ENCODE measurements at regions not wholly inside any gene's neighbourhood (a gene's known extent, or its start where the extent isn't known, plus 50 kb on each side); places are given as distances from the start of the nearest gene placed in this dataset.

- DNase-seq: peak in 1 of 35 experiments; percentile 18
- peak in 3 of 4 experiments; percentile 30 to 42 (median 31) for ATAC-seq (replicated peaks in 1 of 4)
- POLR2A ChIA-PET: no interaction called here
- Mint-ChIP-seq H3K4me3 (peak overlapping the region in 1 of 3 donors; percentile 10), H3K4me1 (peaks cover 22 to 62% (median 31%) of the 10 kb centered on the region in 3 donors), H3K9me3 (no peaks in the 10 kb centered on the region), H3K27me3 (no peaks in the 10 kb centered on the region), H3K36me3 (peaks cover 35% of the 10 kb centered on the region), H3K27ac (peak overlapping the region; percentile 44 to 86)
- no peaks in the 10 kb centered on the region for H3K9me3 ChIP-seq
- no peak overlapping the region for H3K4me3 ChIP-seq (ENCODE audit: control insufficient read depth in 1 of 2, extremely low read depth in 1 of 2, low read length in 1 of 2)
- peak overlapping the region; percentile 41 for H3K27ac ChIP-seq (ENCODE audit: low read length)
- CTCF ChIA-PET: no interaction called here
- peaks cover 2 to 18% of the 10 kb centered on the region in 2 experiments for H3K4me1 ChIP-seq (ENCODE audit: control insufficient read depth in 1 of 2, extremely low read depth in 1 of 2, insufficient read depth in 2 of 2, low read length in 2 of 2)
- H3K36me3 ChIP-seq (ENCODE audit: control insufficient read depth in 2 of 2, extremely low read depth in 1 of 2, insufficient read depth in 1 of 2, low read length in 1 of 2): peaks cover 0 to 3% of the 10 kb centered on the region in 2 donors
- WGBS (ENCODE audit: insufficient coverage): no CpG with 5 or more reads among the region's 2 CpGs
- H3K27me3 ChIP-seq (replicated peaks in 1 of 2; ENCODE audit: control insufficient read depth in 2 of 2, extremely low read depth in 1 of 2, insufficient read depth in 2 of 2, low read length in 1 of 2): no peaks in the 10 kb centered on the region
Observed at GRCh38 chrX:79231662-79232061, 87.2 kb downstream of the GPR174 start.

Measured in T-cell (primary cell).